Liver (tissue), 2 donors: ENCODE measurements at regions not wholly inside any gene's neighbourhood (a gene's known extent, or its start where the extent isn't known, plus 50 kb on each side); places are given as distances from the start of the nearest gene placed in this dataset.

Source experiments
- YY1 ChIP-seq: IDR thresholded peaks from 2 replicates; pipeline ENCODE4 v1.6.1; 2016; ENCODE audit warnings: antibody characterized with exemption, mild to moderate bottlenecking
- TF ChIP-seq, protein P1 (sequence below): fragments of 150-350 bp; IDR thresholded peaks from 2 replicates; pipeline ENCODE4 v1.5.1; 2017; ENCODE audit warnings: improper control_type of control experiment, low read depth, low read length; ENCODE audit not compliant: missing input control
- TF ChIP-seq, protein P2 (sequence below): IDR thresholded peaks from 2 replicates; pipeline ENCODE4 v1.6.1; 2016; ENCODE audit warnings: antibody characterized with exemption, mild to moderate bottlenecking
- TF ChIP-seq, protein P3 (sequence below): IDR thresholded peaks from 2 replicates; pipeline ENCODE4 v1.6.1; 2016; ENCODE audit warnings: antibody characterized with exemption
- donor health status: healthy.

DNA sequence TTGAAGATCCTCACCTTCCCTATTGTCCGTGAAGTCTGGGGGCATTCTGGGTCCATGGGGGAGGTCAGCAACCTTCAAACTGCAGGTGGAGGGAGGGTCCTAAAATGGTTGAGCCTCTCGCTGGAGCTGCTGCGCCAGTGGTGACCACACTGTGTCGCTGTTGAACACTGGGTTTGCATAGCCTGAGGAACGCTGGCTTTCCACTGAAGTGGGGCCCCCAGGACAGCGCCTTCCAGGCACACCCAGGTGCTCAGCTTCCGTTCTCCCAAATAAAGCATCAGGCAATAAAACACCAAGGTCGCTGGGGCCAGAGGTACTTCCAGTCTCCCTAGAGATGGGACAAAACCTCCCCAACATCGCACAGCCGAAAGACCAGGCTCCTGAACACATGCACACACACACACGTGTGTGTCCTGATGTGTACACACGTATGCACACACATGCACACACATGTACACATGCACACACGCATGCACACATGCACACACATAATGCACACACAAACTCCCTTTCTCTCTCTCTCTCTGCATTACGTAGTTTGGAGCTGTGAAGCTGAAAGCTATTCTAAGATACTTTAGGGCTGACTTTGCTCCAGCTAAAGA is 120.6 kb downstream of the IRF8 start:
- TF ChIP-seq, protein P1, sequence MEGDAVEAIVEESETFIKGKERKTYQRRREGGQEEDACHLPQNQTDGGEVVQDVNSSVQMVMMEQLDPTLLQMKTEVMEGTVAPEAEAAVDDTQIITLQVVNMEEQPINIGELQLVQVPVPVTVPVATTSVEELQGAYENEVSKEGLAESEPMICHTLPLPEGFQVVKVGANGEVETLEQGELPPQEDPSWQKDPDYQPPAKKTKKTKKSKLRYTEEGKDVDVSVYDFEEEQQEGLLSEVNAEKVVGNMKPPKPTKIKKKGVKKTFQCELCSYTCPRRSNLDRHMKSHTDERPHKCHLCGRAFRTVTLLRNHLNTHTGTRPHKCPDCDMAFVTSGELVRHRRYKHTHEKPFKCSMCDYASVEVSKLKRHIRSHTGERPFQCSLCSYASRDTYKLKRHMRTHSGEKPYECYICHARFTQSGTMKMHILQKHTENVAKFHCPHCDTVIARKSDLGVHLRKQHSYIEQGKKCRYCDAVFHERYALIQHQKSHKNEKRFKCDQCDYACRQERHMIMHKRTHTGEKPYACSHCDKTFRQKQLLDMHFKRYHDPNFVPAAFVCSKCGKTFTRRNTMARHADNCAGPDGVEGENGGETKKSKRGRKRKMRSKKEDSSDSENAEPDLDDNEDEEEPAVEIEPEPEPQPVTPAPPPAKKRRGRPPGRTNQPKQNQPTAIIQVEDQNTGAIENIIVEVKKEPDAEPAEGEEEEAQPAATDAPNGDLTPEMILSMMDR: peak; percentile 2
- TF ChIP-seq, protein P2, sequence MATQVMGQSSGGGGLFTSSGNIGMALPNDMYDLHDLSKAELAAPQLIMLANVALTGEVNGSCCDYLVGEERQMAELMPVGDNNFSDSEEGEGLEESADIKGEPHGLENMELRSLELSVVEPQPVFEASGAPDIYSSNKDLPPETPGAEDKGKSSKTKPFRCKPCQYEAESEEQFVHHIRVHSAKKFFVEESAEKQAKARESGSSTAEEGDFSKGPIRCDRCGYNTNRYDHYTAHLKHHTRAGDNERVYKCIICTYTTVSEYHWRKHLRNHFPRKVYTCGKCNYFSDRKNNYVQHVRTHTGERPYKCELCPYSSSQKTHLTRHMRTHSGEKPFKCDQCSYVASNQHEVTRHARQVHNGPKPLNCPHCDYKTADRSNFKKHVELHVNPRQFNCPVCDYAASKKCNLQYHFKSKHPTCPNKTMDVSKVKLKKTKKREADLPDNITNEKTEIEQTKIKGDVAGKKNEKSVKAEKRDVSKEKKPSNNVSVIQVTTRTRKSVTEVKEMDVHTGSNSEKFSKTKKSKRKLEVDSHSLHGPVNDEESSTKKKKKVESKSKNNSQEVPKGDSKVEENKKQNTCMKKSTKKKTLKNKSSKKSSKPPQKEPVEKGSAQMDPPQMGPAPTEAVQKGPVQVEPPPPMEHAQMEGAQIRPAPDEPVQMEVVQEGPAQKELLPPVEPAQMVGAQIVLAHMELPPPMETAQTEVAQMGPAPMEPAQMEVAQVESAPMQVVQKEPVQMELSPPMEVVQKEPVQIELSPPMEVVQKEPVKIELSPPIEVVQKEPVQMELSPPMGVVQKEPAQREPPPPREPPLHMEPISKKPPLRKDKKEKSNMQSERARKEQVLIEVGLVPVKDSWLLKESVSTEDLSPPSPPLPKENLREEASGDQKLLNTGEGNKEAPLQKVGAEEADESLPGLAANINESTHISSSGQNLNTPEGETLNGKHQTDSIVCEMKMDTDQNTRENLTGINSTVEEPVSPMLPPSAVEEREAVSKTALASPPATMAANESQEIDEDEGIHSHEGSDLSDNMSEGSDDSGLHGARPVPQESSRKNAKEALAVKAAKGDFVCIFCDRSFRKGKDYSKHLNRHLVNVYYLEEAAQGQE: no peak
- TF ChIP-seq, protein P3, sequence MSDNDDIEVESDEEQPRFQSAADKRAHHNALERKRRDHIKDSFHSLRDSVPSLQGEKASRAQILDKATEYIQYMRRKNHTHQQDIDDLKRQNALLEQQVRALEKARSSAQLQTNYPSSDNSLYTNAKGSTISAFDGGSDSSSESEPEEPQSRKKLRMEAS: no peak
- no peak for TF ChIP-seq YY1
